Upper lobe of left lung (tissue), 4 donors: ENCODE measurements at regions not wholly inside any gene's neighbourhood (a gene's known extent, or its start where the extent isn't known, plus 50 kb on each side); places are given as distances from the start of the nearest gene placed in this dataset.

ENCODE experiments used
- CTCF ChIP-seq, 6 experiments: fragments of 450-650 bp in 4 of 6; fragments of 200-600 bp in 2 of 6; sonication (generic) in 2 of 6; IDR thresholded peaks; one replicate each; pipeline ENCODE4 v1.5.1; 2016 to 2019; ENCODE audit warnings: antibody characterized with exemption in 6 of 6
- POLR2AphosphoS5 ChIP-seq, 2 donors: sonication (generic); formaldehyde crosslinking; IDR thresholded peaks; one replicate each; pipeline ENCODE4 v1.5.1; 2017; ENCODE audit warnings: antibody characterized with exemption in 2 of 2

- no peak for TF ChIP-seq CTCF (IDR thresholded peaks at IDR 0.05)
- TF ChIP-seq POLR2AphosphoS5 (IDR thresholded peaks at IDR 0.05), result no peak
Observed at GRCh38 chr14:35205737-35206136, 83.4 kb downstream of the PRORP start.
